Ectodermal cell (in vitro differentiated cells): ENCODE measurements at regions not wholly inside any gene's neighbourhood (a gene's known extent, or its start where the extent isn't known, plus 50 kb on each side); places are given as distances from the start of the nearest gene placed in this dataset.

ENCODE experiments used
- H3K27ac ChIP-seq: 2 replicates; pipeline ENCODE4 v1.7.0; 2013; ENCODE audit warnings: mild to moderate bottlenecking, low read depth, low read length; ENCODE audit not compliant: insufficient read depth, poor library complexity, severe bottlenecking
- H3K27me3 ChIP-seq: 2 replicates; pipeline ENCODE4 v1.7.0; 2013; ENCODE audit warnings: mild to moderate bottlenecking, low read length; ENCODE audit not compliant: insufficient read depth, control insufficient read depth, poor library complexity, severe bottlenecking
- H3K36me3 ChIP-seq: one replicate; pipeline ENCODE4 v1.7.0; 2013; ENCODE audit warnings: low read length; ENCODE audit not compliant: control insufficient read depth, insufficient read depth
- H3K4me1 ChIP-seq: one replicate; pipeline ENCODE4 v1.7.0; 2013; ENCODE audit warnings: low read length; ENCODE audit not compliant: control insufficient read depth, insufficient read depth
- H3K4me3 ChIP-seq: 2 replicates; pipeline ENCODE4 v1.7.0; 2013; ENCODE audit warnings: low read depth, low read length, control low read depth; ENCODE audit not compliant: insufficient read depth
- H3K9me3 ChIP-seq: 2 replicates; pipeline ENCODE4 v1.7.0; 2013; ENCODE audit warnings: mild to moderate bottlenecking, low read length, moderate library complexity; ENCODE audit not compliant: control insufficient read depth
- WGBS, 2 experiments: methylation state at CpG; one replicate each; pipeline ENCODE4 v1.1.7; 2013; ENCODE audit warnings: missing lambda C conversion rate in 2 of 2; 5-methylcytosine and 5-hydroxymethylcytosine counted together

DNA sequence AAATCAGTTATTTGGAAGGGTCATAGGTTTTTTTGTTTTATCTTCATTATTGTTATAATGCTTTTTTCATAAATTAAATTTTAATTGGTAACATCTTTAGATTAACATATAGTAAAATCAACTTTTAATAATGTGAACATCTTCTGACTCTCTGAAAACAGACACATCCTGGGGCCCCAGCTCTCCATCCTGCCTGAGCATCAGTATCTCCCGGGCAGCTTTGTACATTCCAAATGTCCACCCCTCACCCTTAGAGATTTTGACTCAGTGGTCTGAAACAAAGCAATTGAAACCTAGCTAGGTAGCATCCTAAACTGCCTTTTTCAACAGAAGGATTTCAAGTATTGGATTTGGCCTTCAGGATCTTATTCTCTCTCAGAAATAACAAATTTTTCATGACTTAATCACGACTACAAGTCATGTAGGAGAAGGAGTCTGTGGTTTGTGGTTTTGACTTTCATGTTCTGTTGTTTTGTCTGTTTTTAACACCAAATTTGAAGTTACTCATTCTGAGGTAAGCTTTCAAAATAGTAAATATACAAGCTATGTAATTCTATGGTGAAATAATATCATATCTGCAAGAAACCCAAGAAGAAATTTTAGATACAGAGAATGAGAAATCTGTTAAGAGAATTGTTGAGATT is 147.3 kb upstream of the UBE2E2 start:
- Histone ChIP-seq H3K36me3 (no peaks in the 10 kb centered on the region), H3K27ac (no peak overlapping the region), H3K4me3 (no peak overlapping the region), H3K4me1 (no peaks in the 10 kb centered on the region), H3K27me3 (no peaks in the 10 kb centered on the region), H3K9me3 (no peaks in the 10 kb centered on the region)
- 91 to 99% methylated on average over 1 to 2 of the region's 2 CpGs for WGBS, 2 experiments

DNA sequence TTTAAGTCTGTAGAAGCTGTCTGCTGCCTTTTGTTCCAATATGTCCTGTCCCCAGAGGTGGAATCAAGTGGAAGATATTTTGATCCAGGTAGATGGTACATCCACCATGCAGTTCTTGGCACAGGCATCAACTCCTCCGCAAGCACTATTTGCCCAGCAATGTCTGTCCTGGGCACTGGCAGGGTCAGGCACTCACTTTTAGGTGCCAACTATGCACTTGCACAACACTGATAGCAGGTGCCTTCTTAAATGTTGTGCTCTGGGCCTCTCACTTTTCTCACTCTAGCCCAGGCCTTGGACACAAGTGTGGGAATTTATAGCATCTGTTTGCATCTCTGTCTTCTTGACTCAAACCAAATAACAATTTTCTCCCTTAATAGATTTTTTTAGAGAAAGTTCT is 140.5 kb upstream of the UBE2E2 start:
- Histone ChIP-seq H3K27ac (no peak overlapping the region), H3K27me3 (no peaks in the 10 kb centered on the region), H3K9me3 (no peaks in the 10 kb centered on the region), H3K4me1 (no peaks in the 10 kb centered on the region), H3K4me3 (no peak overlapping the region), H3K36me3 (no peaks in the 10 kb centered on the region)
- 91 to 97% methylated on average over 1 of the region's 1 CpG for WGBS, 2 experiments

DNA sequence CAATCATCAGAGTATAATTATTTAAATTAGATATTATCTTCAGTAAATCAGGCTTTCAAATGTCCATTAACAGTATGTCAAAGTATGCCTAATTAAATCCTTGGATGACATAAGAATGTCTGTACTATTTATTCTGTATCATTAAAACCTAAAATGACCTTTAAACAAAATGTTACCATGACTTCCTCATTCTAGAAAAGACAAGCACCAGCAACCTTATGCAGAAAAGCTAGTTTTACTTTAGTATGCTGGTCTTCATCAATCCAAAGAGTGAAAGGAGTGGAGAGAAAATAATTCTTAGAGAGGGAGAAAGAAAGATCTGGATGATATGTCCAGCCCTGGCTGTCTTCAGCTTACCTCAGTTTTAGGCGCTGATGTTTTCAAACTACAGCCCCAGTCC is 140.1 kb upstream of the UBE2E2 start:
- H3K27ac ChIP-seq: no peak overlapping the region
- H3K4me1 ChIP-seq: no peaks in the 10 kb centered on the region
- H3K36me3 ChIP-seq: no peaks in the 10 kb centered on the region
- H3K27me3 ChIP-seq: no peaks in the 10 kb centered on the region
- no peak overlapping the region for H3K4me3 ChIP-seq
- 92 to 95% methylated on average over 1 of the region's 1 CpG for WGBS, 2 experiments
- no peaks in the 10 kb centered on the region for H3K9me3 ChIP-seq

DNA sequence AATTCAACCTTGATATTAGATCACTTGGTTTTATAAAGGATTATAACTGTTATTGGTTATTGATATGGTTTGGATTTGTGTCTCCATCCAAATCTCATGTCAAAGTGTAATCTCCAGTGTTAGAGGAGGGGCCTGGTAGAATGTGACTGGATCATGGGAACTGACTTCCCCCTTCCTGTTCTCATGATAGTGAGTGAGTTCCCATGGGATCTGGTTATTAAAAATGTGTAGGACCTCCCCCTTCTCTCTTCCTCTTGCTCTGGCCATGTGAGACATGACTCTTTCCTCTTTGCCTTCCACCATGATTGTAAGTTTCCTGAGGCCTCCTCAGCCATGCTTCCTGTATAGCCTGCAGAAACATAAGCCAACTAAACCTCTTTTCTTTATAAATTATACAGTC is 136.0 kb upstream of the UBE2E2 start:
- Histone ChIP-seq H3K27me3 (no peaks in the 10 kb centered on the region), H3K27ac (no peak overlapping the region), H3K4me1 (no peaks in the 10 kb centered on the region), H3K4me3 (no peak overlapping the region), H3K9me3 (no peaks in the 10 kb centered on the region), H3K36me3 (no peaks in the 10 kb centered on the region)

DNA sequence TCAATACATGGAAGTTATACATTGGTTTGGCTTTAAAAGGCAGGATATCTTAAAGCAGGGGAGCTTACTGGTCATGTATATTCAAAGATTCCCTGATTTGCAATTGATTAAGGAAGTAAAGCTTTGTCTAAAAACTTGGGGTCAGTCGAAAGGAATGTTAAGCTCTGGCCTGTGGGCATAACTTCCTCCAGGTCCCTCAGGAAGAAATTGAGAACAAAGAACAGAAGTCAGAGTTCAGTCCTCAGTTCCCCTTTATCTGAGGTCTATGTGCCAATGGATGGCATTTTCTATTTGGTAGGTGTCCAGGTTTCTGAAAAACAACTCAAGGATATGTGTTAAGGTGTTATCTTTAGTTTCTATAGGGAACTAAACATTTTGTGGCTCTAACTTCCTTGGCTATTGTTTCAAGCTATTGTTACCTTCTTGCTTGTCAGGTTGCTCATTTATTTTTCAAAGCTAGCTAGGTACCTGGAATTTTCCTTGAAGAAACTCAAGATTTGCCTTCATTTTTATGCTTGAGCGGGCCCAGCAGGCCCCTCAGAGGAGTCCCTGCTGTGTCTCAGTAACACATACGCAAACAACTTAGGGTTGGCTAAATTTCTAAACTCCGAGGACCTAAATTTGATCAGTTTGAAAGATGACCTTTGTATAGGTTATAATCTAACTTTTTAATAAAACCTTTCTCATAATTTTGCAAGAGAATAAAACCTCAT is 135.0 kb upstream of the UBE2E2 start:
- Histone ChIP-seq H3K27ac (no peak overlapping the region), H3K4me1 (no peaks in the 10 kb centered on the region), H3K4me3 (no peak overlapping the region), H3K9me3 (no peaks in the 10 kb centered on the region), H3K27me3 (no peaks in the 10 kb centered on the region), H3K36me3 (no peaks in the 10 kb centered on the region)
- 35 to 43% methylated on average over 3 of the region's 4 CpGs for WGBS, 2 experiments

DNA sequence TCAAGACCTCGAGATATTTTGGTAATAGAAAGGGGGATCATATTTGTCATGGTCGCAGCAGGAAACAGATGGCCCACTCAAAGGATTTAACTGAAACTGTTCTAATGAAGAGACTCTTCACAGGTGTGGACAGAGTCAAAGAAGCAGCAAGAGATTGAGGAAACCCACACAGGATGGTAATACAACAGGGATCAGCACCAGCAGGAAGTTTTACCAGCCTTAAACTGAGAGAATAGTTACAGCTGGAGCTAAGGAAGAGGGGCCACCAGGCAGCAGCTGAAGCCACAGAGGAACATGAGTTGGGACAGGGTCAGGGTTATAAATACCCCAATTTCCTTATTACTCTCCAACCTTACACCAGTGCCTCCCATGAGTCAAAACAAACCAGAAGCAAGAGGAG is 131.8 kb upstream of the UBE2E2 start:
- Histone ChIP-seq H3K27me3 (no peaks in the 10 kb centered on the region), H3K9me3 (no peaks in the 10 kb centered on the region), H3K4me3 (no peak overlapping the region), H3K36me3 (no peaks in the 10 kb centered on the region), H3K27ac (no peak overlapping the region), H3K4me1 (no peaks in the 10 kb centered on the region)
- 91 to 93% methylated on average over 2 of the region's 2 CpGs for WGBS, 2 experiments

DNA sequence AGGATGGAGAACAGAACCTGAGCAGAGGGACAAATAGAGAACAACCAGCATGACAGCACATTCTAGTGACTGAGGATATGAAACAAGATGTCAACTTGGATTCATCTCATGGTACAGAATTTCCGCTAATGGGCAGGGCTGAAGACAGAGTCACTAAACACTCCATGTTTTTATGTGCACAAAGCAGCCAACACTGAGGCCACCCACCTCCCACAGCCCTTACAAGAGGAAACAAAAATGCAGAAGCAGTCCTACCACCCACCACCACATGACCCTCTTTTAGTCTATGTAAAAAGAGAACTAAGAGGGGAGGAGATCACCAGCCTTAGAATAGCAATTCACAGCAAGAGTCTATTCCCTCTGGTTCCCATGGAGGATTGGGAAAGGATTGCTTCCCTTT is 131.4 kb upstream of the UBE2E2 start:
- WGBS, 2 experiments: 80 to 83% methylated on average over 1 of the region's 1 CpG
- Histone ChIP-seq H3K9me3 (no peaks in the 10 kb centered on the region), H3K4me1 (no peaks in the 10 kb centered on the region), H3K27me3 (no peaks in the 10 kb centered on the region), H3K27ac (no peak overlapping the region), H3K36me3 (no peaks in the 10 kb centered on the region), H3K4me3 (no peak overlapping the region)

DNA sequence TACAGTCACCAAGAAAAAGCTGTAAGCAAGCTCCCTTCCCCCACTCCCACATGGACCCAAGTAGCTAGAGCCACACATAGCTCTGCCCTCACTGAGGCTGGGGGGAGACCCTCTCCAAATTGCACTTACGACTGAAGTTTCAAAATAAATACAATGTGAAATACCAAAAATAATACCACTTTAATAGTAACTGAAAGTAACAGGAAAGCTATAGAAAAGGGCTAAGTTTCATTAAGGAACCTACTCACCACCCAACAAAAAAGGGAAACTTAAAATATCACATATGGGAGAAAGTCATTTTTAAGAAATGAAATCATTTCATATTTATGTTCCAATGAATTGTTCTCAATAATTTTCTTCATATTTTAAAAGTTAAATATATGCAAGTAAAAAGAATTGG is 130.4 kb upstream of the UBE2E2 start:
- Histone ChIP-seq H3K27me3 (no peaks in the 10 kb centered on the region), H3K27ac (no peak overlapping the region), H3K9me3 (no peaks in the 10 kb centered on the region), H3K4me1 (no peaks in the 10 kb centered on the region), H3K4me3 (no peak overlapping the region), H3K36me3 (no peaks in the 10 kb centered on the region)
- WGBS, 2 experiments: 100% methylated on average over 1 of the region's 1 CpG; no CpG with 5 or more reads in 1 of the 2 experiments

DNA sequence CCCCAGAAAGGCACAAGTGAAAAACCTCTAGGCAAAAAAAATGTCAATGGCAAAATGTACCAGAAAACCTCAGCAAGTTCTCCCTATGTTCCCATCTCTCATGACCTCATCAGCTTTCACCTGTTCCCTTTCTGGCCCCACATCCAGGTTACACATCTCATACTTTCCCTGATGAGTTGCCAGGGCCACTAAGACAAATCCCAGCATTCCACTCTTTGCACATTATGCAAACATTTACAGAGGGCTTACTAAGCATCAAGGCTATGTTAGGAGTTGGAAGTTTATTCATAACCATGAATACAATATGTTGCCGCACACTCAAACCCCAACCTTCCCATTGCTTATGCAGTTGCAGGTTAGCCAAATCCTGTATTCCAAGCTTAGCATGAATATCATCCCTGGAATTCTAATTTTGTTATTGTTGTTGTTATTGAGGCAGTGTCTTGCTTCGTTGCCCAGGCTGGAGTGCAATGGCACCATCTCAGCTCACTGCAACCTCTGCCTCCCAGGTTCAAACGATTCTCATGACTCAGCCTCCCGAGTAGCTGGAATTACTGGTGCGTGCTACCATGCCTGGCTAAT is 129.3 kb upstream of the UBE2E2 start:
- Histone ChIP-seq H3K9me3 (no peaks in the 10 kb centered on the region), H3K36me3 (no peaks in the 10 kb centered on the region), H3K4me1 (no peaks in the 10 kb centered on the region), H3K27ac (no peak overlapping the region), H3K27me3 (no peaks in the 10 kb centered on the region), H3K4me3 (no peak overlapping the region)
- 94 to 95% methylated on average over 4 to 5 of the region's 5 CpGs for WGBS, 2 experiments

DNA sequence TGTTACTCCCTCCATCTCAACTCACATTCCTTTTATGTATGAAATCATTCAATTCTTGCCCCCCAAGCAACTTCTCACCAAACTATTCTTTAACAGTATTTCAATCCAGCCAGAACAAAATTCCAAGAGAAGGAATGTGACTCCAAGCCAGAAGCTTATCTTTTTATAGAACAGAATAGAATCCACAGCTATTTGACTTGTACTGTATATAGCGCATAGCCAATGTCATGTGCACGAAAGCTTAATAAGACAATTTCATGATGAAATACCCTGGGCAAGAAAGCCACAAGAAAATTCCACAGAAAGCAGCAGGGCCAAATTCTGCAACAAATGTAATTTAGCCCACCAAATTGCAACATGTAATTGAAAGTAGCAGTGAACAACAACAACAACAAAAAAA is 127.6 kb upstream of the UBE2E2 start:
- H3K9me3 ChIP-seq: no peaks in the 10 kb centered on the region
- H3K27me3 ChIP-seq: no peaks in the 10 kb centered on the region
- no peaks in the 10 kb centered on the region for H3K36me3 ChIP-seq
- no peaks in the 10 kb centered on the region for H3K4me1 ChIP-seq
- H3K27ac ChIP-seq: no peak overlapping the region
- H3K4me3 ChIP-seq: no peak overlapping the region
- WGBS, 2 experiments: 89 to 100% methylated on average over 2 of the region's 2 CpGs
